ENCODE measurements at regions not wholly inside any gene's neighbourhood (a gene's known extent, or its start where the extent isn't known, plus 50 kb on each side); places are given as distances from the start of the nearest gene placed in this dataset.

GRCh38 chr9:82781921-82782392 lies 281.0 kb downstream of the RASEF start:
- Mint-ChIP-seq H3K4me3 (no peak overlapping the region), H3K4me1 (peaks cover 14% of the 10 kb centered on the region), H3K27me3 (ENCODE audit: low read depth) (no peaks in the 10 kb centered on the region), H3K9me3 (peaks cover 15% of the 10 kb centered on the region), H3K27ac (no peak overlapping the region), H3K36me3 (no peaks in the 10 kb centered on the region)
- TF ChIP-seq CTCF (IDR thresholded peaks at IDR 0.05; ENCODE audit: unreplicated experiment), result no peak
- no peak for DNase-seq (ENCODE audit: low spot score in 2 of 2, unreplicated experiment in 2 of 2)

GRCh38 chr9:82783045-82783444 lies 279.9 kb downstream of the RASEF start:
- H3K27ac Mint-ChIP-seq, result no peak overlapping the region

GRCh38 chr9:82784589-82784988 lies 278.4 kb downstream of the RASEF start:
- Mint-ChIP-seq H3K27ac (no peak overlapping the region), H3K4me3 (no peak overlapping the region), H3K4me1 (peaks cover 14% of the 10 kb centered on the region), H3K36me3 (no peaks in the 10 kb centered on the region), H3K9me3 (peaks cover 18% of the 10 kb centered on the region), H3K27me3 (ENCODE audit: low read depth) (no peaks in the 10 kb centered on the region)
- TF ChIP-seq CTCF (IDR thresholded peaks at IDR 0.05; ENCODE audit: unreplicated experiment), result no peak
- no peak for DNase-seq (ENCODE audit: low spot score in 2 of 2, unreplicated experiment in 2 of 2)

More at GRCh38 chr9:82783045-82783444, 279.9 kb downstream of the RASEF start:
- H3K27me3 Mint-ChIP-seq (ENCODE audit: low read depth), result no peaks in the 10 kb centered on the region
- no peak for TF ChIP-seq CTCF (IDR thresholded peaks at IDR 0.05; ENCODE audit: unreplicated experiment)
- no peaks in the 10 kb centered on the region for H3K36me3 Mint-ChIP-seq
- peaks cover 15% of the 10 kb centered on the region for H3K9me3 Mint-ChIP-seq
- H3K4me3 Mint-ChIP-seq, result no peak overlapping the region
- no peak for DNase-seq (ENCODE audit: low spot score in 2 of 2, unreplicated experiment in 2 of 2)
- H3K4me1 Mint-ChIP-seq, result peaks cover 14% of the 10 kb centered on the region

- Mint-ChIP-seq H3K27me3 (ENCODE audit: low read depth) (no peaks in the 10 kb centered on the region), H3K4me1 (peaks cover 2% of the 10 kb centered on the region), H3K9me3 (peaks cover 10% of the 10 kb centered on the region), H3K27ac (no peak overlapping the region), H3K36me3 (no peaks in the 10 kb centered on the region), H3K4me3 (no peak overlapping the region)
- TF ChIP-seq CTCF (IDR thresholded peaks at IDR 0.05; ENCODE audit: unreplicated experiment), result no peak
- no peak for DNase-seq (ENCODE audit: low spot score in 2 of 2, unreplicated experiment in 2 of 2)
These were observed 273.7 kb downstream of the RASEF start for GRCh38 chr9:82789155-82789824.

- no peak overlapping the region for H3K27ac Mint-ChIP-seq
These were observed 272.1 kb downstream of the RASEF start for GRCh38 chr9:82790875-82791274.

More at GRCh38 chr9:82790875-82791274, 272.1 kb downstream of the RASEF start:
- Mint-ChIP-seq H3K36me3 (no peaks in the 10 kb centered on the region), H3K9me3 (peaks cover 6% of the 10 kb centered on the region), H3K4me3 (no peak overlapping the region), H3K4me1 (peaks cover 2% of the 10 kb centered on the region), H3K27me3 (ENCODE audit: low read depth) (no peaks in the 10 kb centered on the region)
- no peak for TF ChIP-seq CTCF (IDR thresholded peaks at IDR 0.05; ENCODE audit: unreplicated experiment)
- DNase-seq (ENCODE audit: low spot score in 2 of 2, unreplicated experiment in 2 of 2), result no peak

All from mesothelial cell of epicardium (in vitro differentiated cells).